ENCODE measurements at regions not wholly inside any gene's neighbourhood (a gene's known extent, or its start where the extent isn't known, plus 50 kb on each side); places are given as distances from the start of the nearest gene placed in this dataset.

DNA sequence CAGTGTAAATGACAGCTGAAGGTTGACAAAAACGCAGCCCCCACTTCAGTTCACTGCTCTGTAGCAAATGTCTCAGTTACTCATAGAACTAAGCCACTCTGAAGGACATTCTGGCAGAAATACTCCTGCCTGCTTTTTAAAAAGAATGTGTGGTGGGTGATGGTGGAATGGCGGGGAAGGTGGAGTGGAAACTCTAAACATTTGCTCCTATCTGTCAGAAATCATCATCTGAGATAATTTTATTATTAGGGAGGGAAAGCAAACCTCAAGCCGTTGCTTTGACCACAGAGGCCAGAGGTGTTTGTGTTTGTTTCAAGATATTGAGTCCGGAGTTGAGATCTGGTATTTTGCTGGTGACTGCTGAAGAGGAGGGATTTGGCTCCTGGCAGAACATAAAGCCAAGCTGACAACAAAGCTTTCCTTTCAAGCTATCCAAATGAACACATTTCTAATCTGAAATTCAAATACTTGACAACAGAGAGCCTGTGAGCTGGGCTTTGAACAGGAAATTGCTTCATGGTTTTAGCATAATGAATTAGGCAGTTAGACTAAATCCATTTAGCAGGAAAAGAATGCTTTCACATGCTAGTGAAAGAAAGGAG, 362.7 kb downstream of the CSNK1G3 start:
- POLR2A ChIA-PET, result interaction anchor here (1.6 kb wide), 1 partner anchor 8 kb away, joined by 3 read pairs; no protein-coding TSS in a partner anchor
- DNase-seq (ENCODE audit: low spot score), result no peak
- no peaks in the 10 kb centered on the region for H3K36me3 ChIP-seq (ENCODE audit: insufficient read depth, low read length)
- no peak overlapping the region for H3K27ac ChIP-seq (ENCODE audit: low read depth, low read length, poor library complexity, severe bottlenecking)
- H3K4me1 ChIP-seq (ENCODE audit: insufficient read depth, low read length, poor library complexity, severe bottlenecking), result no peaks in the 10 kb centered on the region
- no peaks in the 10 kb centered on the region for H3K79me2 ChIP-seq (ENCODE audit: insufficient read depth, low read depth, low read length)
- no peaks in the 10 kb centered on the region for H3K9me3 ChIP-seq (ENCODE audit: low read length)
- H3K9me2 ChIP-seq (ENCODE audit: insufficient read depth, low read length), result no peaks in the 10 kb centered on the region
- no TSS peak for BruUV-seq (replicated peaks)
- TF ChIP-seq, protein P1, sequence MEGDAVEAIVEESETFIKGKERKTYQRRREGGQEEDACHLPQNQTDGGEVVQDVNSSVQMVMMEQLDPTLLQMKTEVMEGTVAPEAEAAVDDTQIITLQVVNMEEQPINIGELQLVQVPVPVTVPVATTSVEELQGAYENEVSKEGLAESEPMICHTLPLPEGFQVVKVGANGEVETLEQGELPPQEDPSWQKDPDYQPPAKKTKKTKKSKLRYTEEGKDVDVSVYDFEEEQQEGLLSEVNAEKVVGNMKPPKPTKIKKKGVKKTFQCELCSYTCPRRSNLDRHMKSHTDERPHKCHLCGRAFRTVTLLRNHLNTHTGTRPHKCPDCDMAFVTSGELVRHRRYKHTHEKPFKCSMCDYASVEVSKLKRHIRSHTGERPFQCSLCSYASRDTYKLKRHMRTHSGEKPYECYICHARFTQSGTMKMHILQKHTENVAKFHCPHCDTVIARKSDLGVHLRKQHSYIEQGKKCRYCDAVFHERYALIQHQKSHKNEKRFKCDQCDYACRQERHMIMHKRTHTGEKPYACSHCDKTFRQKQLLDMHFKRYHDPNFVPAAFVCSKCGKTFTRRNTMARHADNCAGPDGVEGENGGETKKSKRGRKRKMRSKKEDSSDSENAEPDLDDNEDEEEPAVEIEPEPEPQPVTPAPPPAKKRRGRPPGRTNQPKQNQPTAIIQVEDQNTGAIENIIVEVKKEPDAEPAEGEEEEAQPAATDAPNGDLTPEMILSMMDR (conservative IDR thresholded peaks at IDR 0.05; ENCODE audit: low read length), result no peak
- TF ChIP-seq EZH2phosphoT487 (IDR thresholded peaks at IDR 0.05; ENCODE audit: borderline replicate concordance, low read depth, low read length), result no peak
- H4K20me1 ChIP-seq (ENCODE audit: insufficient read depth, low read length), result no peaks in the 10 kb centered on the region
- H3K4me3 ChIP-seq (ENCODE audit: low read depth, low read length, poor library complexity, severe bottlenecking), result no peak overlapping the region
- H2AFZ ChIP-seq (ENCODE audit: low read length), result no peak overlapping the region
- 0 out of 2 replicates have a peak overlapping the region, but pooled peaks have one; percentile 5 for H3K4me2 ChIP-seq (ENCODE audit: low read length)
- CTCF ChIA-PET (ENCODE audit: unreplicated experiment), result no interaction called here
- intact Hi-C loops (cut with micrococcal nuclease; ENCODE audit: unreplicated experiment), result no loop called here

DNA sequence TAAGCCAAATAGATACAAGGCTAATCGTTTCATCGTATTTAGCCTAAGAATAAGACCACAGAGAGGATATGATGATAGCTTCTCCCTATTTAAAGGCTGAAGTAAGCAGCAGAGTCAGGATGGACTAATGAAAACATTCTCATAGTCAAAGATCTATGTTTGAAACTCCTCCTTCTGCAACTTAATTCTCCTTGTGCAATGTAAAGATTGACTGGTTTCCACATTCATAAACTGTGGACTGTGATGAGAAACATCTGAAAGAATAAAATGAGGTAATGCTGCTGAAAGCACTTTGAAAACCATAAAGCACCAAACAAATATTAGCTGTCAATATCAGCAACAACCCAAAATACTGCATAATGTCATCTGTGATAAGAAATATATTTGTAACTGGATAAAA, 361.9 kb downstream of the CSNK1G3 start:
- H2AFZ ChIP-seq (ENCODE audit: low read length), result no peak overlapping the region
- no peaks in the 10 kb centered on the region for H3K36me3 ChIP-seq (ENCODE audit: insufficient read depth, low read length)
- H3K4me2 ChIP-seq (ENCODE audit: low read length), result no peak overlapping the region
- BruUV-seq (replicated peaks), result no TSS peak
- H4K20me1 ChIP-seq (ENCODE audit: insufficient read depth, low read length), result no peaks in the 10 kb centered on the region
- POLR2A ChIA-PET, result interaction anchor here (0.5 to 1.6 kb wide), 2 partner anchors 9 to 545 kb away, joined by 3 read pairs; no protein-coding TSS in a partner anchor
- TF ChIP-seq, protein P1 (conservative IDR thresholded peaks at IDR 0.05; ENCODE audit: low read length), result no peak
- TF ChIP-seq EZH2phosphoT487 (IDR thresholded peaks at IDR 0.05; ENCODE audit: borderline replicate concordance, low read depth, low read length), result no peak
- H3K9me3 ChIP-seq (ENCODE audit: low read length), result no peaks in the 10 kb centered on the region
- no peak for DNase-seq (ENCODE audit: low spot score)
- intact Hi-C loops (cut with micrococcal nuclease; ENCODE audit: unreplicated experiment), result no loop called here
- no peak overlapping the region for H3K27ac ChIP-seq (ENCODE audit: low read depth, low read length, poor library complexity, severe bottlenecking)
- no peaks in the 10 kb centered on the region for H3K79me2 ChIP-seq (ENCODE audit: insufficient read depth, low read depth, low read length)
- CTCF ChIA-PET (ENCODE audit: unreplicated experiment), result no interaction called here
- H3K9me2 ChIP-seq (ENCODE audit: insufficient read depth, low read length), result no peaks in the 10 kb centered on the region
- H3K4me3 ChIP-seq (ENCODE audit: low read depth, low read length, poor library complexity, severe bottlenecking), result no peak overlapping the region
- no peaks in the 10 kb centered on the region for H3K4me1 ChIP-seq (ENCODE audit: insufficient read depth, low read length, poor library complexity, severe bottlenecking)

DNA sequence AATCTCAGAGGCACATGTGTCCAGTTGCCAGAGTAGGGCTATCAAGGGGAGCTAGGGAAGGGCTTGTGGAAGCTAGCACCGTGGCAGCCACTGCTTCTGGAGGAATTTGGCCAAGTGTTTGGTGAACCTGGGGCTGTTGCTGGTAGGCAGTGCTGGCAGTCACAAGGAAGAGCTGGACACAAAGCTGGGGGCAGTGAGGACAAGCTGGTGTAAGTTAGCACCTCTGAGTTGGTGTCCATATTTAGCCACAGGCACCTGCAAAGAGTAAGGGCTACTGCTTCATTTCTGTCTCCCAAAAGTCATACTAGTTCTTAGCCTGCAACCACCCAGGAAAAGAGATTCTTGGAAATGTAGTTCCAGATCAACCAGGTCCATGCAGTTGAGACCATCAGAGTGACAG, 359.4 kb downstream of the CSNK1G3 start:
- Histone ChIP-seq H3K27ac (ENCODE audit: low read depth, low read length, poor library complexity, severe bottlenecking) (no peak overlapping the region), H3K9me3 (ENCODE audit: low read length) (no peaks in the 10 kb centered on the region), H3K4me1 (ENCODE audit: insufficient read depth, low read length, poor library complexity, severe bottlenecking) (no peaks in the 10 kb centered on the region), H3K4me3 (ENCODE audit: low read depth, low read length, poor library complexity, severe bottlenecking) (no peak overlapping the region), H3K36me3 (ENCODE audit: insufficient read depth, low read length) (no peaks in the 10 kb centered on the region), H3K4me2 (ENCODE audit: low read length) (no peak overlapping the region), H3K79me2 (ENCODE audit: insufficient read depth, low read depth, low read length) (no peaks in the 10 kb centered on the region), H2AFZ (ENCODE audit: low read length) (no peak overlapping the region), H3K9me2 (ENCODE audit: insufficient read depth, low read length) (no peaks in the 10 kb centered on the region), H4K20me1 (ENCODE audit: insufficient read depth, low read length) (no peaks in the 10 kb centered on the region)
- ChIA-PET CTCF (ENCODE audit: unreplicated experiment) (no interaction called here), POLR2A (interaction anchor here (0.8 to 1.3 kb wide), 2 partner anchors 10 to 15 kb away, joined by 3 read pairs; no protein-coding TSS in a partner anchor)
- TF ChIP-seq, protein P1 (conservative IDR thresholded peaks at IDR 0.05; ENCODE audit: low read length), result no peak
- TF ChIP-seq EZH2phosphoT487 (IDR thresholded peaks at IDR 0.05; ENCODE audit: borderline replicate concordance, low read depth, low read length), result no peak
- DNase-seq (ENCODE audit: low spot score), result no peak
- intact Hi-C loops (cut with micrococcal nuclease; ENCODE audit: unreplicated experiment), result no loop called here
- no TSS peak for BruUV-seq (replicated peaks)
